KBM-7 (cell line): ENCODE measurements at regions not wholly inside any gene's neighbourhood (a gene's known extent, or its start where the extent isn't known, plus 50 kb on each side); places are given as distances from the start of the nearest gene placed in this dataset.

Experiments
- DNase-seq: peaks from one replicate; pipeline ENCODE4 v3.0.0-alpha.2; 2015
- in situ Hi-C: fragments of 300-500 bp; cut with MboI; formaldehyde crosslinking; loops from 2 replicates; pipeline ENCODE4 v1.14.3; 2020; ENCODE audit warnings: low sequenced_read_pairs, low pct_unique_long_range_greater_than_20kb, mixed read lengths

GRCh38 chr20:40558212-40558611, 130.8 kb downstream of the MAFB start:
- in situ Hi-C loops: no loop called here
- DNase-seq: no peak

- DNase-seq: no peak
- in situ Hi-C loops: no loop called here
Measured at GRCh38 chr20:40551125-40551530, 137.9 kb downstream of the MAFB start.

- DNase-seq: no peak
Measured at GRCh38 chr20:40547483-40548091, 141.4 kb downstream of the MAFB start.

GRCh38 chr20:40545478-40545877, 143.6 kb downstream of the MAFB start:
- no peak for DNase-seq
- in situ Hi-C loops: no loop called here

More at GRCh38 chr20:40547483-40548091, 141.4 kb downstream of the MAFB start:
- in situ Hi-C loops: no loop called here

- in situ Hi-C loops: no loop called here
- no peak for DNase-seq
Measured at GRCh38 chr20:40542065-40542464, 147.0 kb downstream of the MAFB start.

GRCh38 chr20:40540166-40540565, 148.9 kb downstream of the MAFB start:
- in situ Hi-C loops: no loop called here
- DNase-seq: no peak

GRCh38 chr20:40538131-40538530, 150.9 kb downstream of the MAFB start:
- in situ Hi-C loops: no loop called here
- no peak for DNase-seq

- in situ Hi-C loops: no loop called here
- DNase-seq: no peak
Measured at GRCh38 chr20:40536808-40537207, 152.2 kb downstream of the MAFB start.

GRCh38 chr20:40535816-40536215, 153.2 kb downstream of the MAFB start:
- DNase-seq: no peak
- in situ Hi-C loops: no loop called here

- in situ Hi-C loops: no loop called here
- DNase-seq: peak; percentile 52
Measured at GRCh38 chr20:40532103-40532502, 156.9 kb downstream of the MAFB start.

GRCh38 chr20:40525351-40525750, 163.7 kb downstream of the MAFB start:
- no peak for DNase-seq
- in situ Hi-C loops: no loop called here

GRCh38 chr20:40524071-40524470, 165.0 kb downstream of the MAFB start:
- in situ Hi-C loops: no loop called here
- no peak for DNase-seq

- in situ Hi-C loops: no loop called here
- no peak for DNase-seq
Measured at GRCh38 chr20:40522405-40522804, 166.6 kb downstream of the MAFB start.

GRCh38 chr20:40521962-40522361, 167.1 kb downstream of the MAFB start:
- in situ Hi-C loops: no loop called here
- no peak for DNase-seq

- no peak for DNase-seq
- in situ Hi-C loops: no loop called here
Measured at GRCh38 chr20:40519918-40520317, 169.1 kb downstream of the MAFB start.

- DNase-seq: no peak
- in situ Hi-C loops: no loop called here
Measured at GRCh38 chr20:40512994-40513393, 176.0 kb downstream of the MAFB start.

GRCh38 chr20:40512591-40512990, 176.4 kb downstream of the MAFB start:
- DNase-seq: no peak
- in situ Hi-C loops: no loop called here

GRCh38 chr20:40511478-40511877, 177.6 kb downstream of the MAFB start:
- DNase-seq: no peak
- in situ Hi-C loops: no loop called here

GRCh38 chr20:40510622-40511021, 178.4 kb downstream of the MAFB start:
- in situ Hi-C loops: no loop called here
- DNase-seq: no peak

- DNase-seq: no peak
- in situ Hi-C loops: no loop called here
Measured at GRCh38 chr20:40508821-40509220, 180.2 kb downstream of the MAFB start.

- in situ Hi-C loops: no loop called here
- DNase-seq: peak; percentile 96
Measured at GRCh38 chr20:40506537-40506939, 182.5 kb downstream of the MAFB start.

- in situ Hi-C loops: no loop called here
- no peak for DNase-seq
Measured at GRCh38 chr20:40503119-40503518, 185.9 kb downstream of the MAFB start.
